Keratinocyte (primary cell): ENCODE measurements at regions not wholly inside any gene's neighbourhood (a gene's known extent, or its start where the extent isn't known, plus 50 kb on each side); places are given as distances from the start of the nearest gene placed in this dataset.
"Not testable (repeated sequence)": the region's sequence is repeated elsewhere in the genome, so short reads cannot be mapped to it uniquely, and the experiment has no call there.

Experiments used
- DNase-seq: peaks from one replicate; pipeline ENCODE4 v3.0.0-alpha.2; 2011; ENCODE audit warnings: low read depth, missing footprints, low spot score
- FAIRE-seq: peaks from 2 replicates; lab custom pipeline; 2011; peaks lifted over from hg19 to GRCh38; lab: Jason Lieb, UNC
- H2AFZ ChIP-seq: 2 replicates; pipeline ENCODE4 v1.6.0; 2012; ENCODE audit warnings: low read length, control low read depth, inconsistent platforms; ENCODE audit not compliant: control insufficient read depth
- H3K27ac ChIP-seq: 2 replicates; pipeline ENCODE4 v1.5.1; 2011; ENCODE audit warnings: low read length; ENCODE audit not compliant: control insufficient read depth, insufficient read depth
- H3K27me3 ChIP-seq: 3 replicates; pipeline ENCODE4 v1.6.0; 2011; ENCODE audit warnings: low read length; ENCODE audit not compliant: control insufficient read depth, insufficient read depth; ENCODE audit errors: extremely low read depth
- H3K36me3 ChIP-seq, 2 experiments: 2 replicates in 1 of 2; 3 replicates in 1 of 2; pipeline ENCODE4 v1.5.1; 2011; ENCODE audit warnings: low read length in 2 of 2, mild to moderate bottlenecking in 1 of 2; ENCODE audit not compliant: control insufficient read depth in 2 of 2, insufficient read depth in 2 of 2; ENCODE audit errors: extremely low read depth in 1 of 2
- H3K4me1 ChIP-seq: 3 replicates; pipeline ENCODE4 v1.5.1; 2011; ENCODE audit warnings: low read length; ENCODE audit not compliant: control insufficient read depth, insufficient read depth; ENCODE audit errors: extremely low read depth
- H3K4me2 ChIP-seq: 3 replicates; pipeline ENCODE4 v1.6.0; 2011; ENCODE audit warnings: low read depth, low read length; ENCODE audit not compliant: control insufficient read depth, insufficient read depth; ENCODE audit errors: extremely low read depth
- H3K4me3 ChIP-seq, 3 experiments: fragments of 200-600 bp in 1 of 3; sonication (generic) in 1 of 3; 2 replicates in 2 of 3; 3 replicates in 1 of 3; pipeline ENCODE4 v1.5.1; 2011 to 2016; ENCODE audit warnings: low read length in 3 of 3, mild to moderate bottlenecking in 3 of 3, control low read depth in 2 of 3, inconsistent platforms in 1 of 3, low read depth in 1 of 3, mixed read lengths in 1 of 3, mixed run types in 1 of 3, moderate library complexity in 1 of 3; ENCODE audit not compliant: control insufficient read depth in 2 of 3, insufficient read depth in 2 of 3; ENCODE audit errors: extremely low read depth in 1 of 3
- H3K79me2 ChIP-seq: 2 replicates; pipeline ENCODE4 v1.6.0; 2012; ENCODE audit warnings: low read length; ENCODE audit not compliant: control insufficient read depth, insufficient read depth
- H3K9ac ChIP-seq: 3 replicates; pipeline ENCODE4 v1.6.0; 2011; ENCODE audit warnings: low read length; ENCODE audit not compliant: control insufficient read depth, insufficient read depth; ENCODE audit errors: extremely low read depth
- H3K9me1 ChIP-seq: 3 replicates; pipeline ENCODE4 v1.6.0; 2011; ENCODE audit warnings: low read length; ENCODE audit not compliant: control insufficient read depth, insufficient read depth; ENCODE audit errors: extremely low read depth
- H3K9me3 ChIP-seq: 2 replicates; pipeline ENCODE4 v1.5.1; 2012; ENCODE audit warnings: low read depth, low read length; ENCODE audit not compliant: control insufficient read depth
- H4K20me1 ChIP-seq: 3 replicates; pipeline ENCODE4 v1.6.0; 2011; ENCODE audit warnings: low read length; ENCODE audit not compliant: control insufficient read depth, insufficient read depth; ENCODE audit errors: extremely low read depth
- dilution Hi-C: fragments of 300-500 bp; cut with MboI; formaldehyde crosslinking; loops from one replicate; pipeline ENCODE4 v1.7.0; 2020; ENCODE audit warnings: low sequenced_read_pairs; ENCODE audit not compliant: extremely low pct_ligation_motif_present

GRCh38 chr2:111309231-111310075 is 188.7 kb downstream of the BCL2L11 start:
- H3K4me1 ChIP-seq, H3K27me3 ChIP-seq, H3K9ac ChIP-seq, DNase-seq, H3K27ac ChIP-seq, H3K9me3 ChIP-seq, H3K79me2 ChIP-seq, H3K9me1 ChIP-seq, H2AFZ ChIP-seq, H3K36me3 ChIP-seq, H3K4me2 ChIP-seq, FAIRE-seq, H4K20me1 ChIP-seq, H3K4me3 ChIP-seq, dilution Hi-C loops: not testable (repeated sequence)

- H3K9me1 ChIP-seq, FAIRE-seq, H3K27ac ChIP-seq, H3K36me3 ChIP-seq, H3K27me3 ChIP-seq, H3K4me3 ChIP-seq, H3K9me3 ChIP-seq, DNase-seq, H3K4me1 ChIP-seq, H3K9ac ChIP-seq, H2AFZ ChIP-seq, H4K20me1 ChIP-seq, H3K4me2 ChIP-seq, H3K79me2 ChIP-seq, dilution Hi-C loops: not testable (repeated sequence)
These were observed 189.7 kb downstream of the BCL2L11 start for GRCh38 chr2:111310395-111310794.

GRCh38 chr2:111311568-111311967 is 190.9 kb downstream of the BCL2L11 start:
- H3K36me3 ChIP-seq, H3K9me3 ChIP-seq, H3K4me3 ChIP-seq, H3K27ac ChIP-seq, DNase-seq, FAIRE-seq, dilution Hi-C loops, H3K9ac ChIP-seq, H3K27me3 ChIP-seq, H4K20me1 ChIP-seq, H3K4me2 ChIP-seq, H2AFZ ChIP-seq, H3K4me1 ChIP-seq, H3K9me1 ChIP-seq, H3K79me2 ChIP-seq: not testable (repeated sequence)

- H3K9ac ChIP-seq, H2AFZ ChIP-seq, DNase-seq, FAIRE-seq, H3K9me1 ChIP-seq, H3K27ac ChIP-seq, H3K9me3 ChIP-seq, H3K4me2 ChIP-seq, H4K20me1 ChIP-seq, H3K27me3 ChIP-seq, H3K4me1 ChIP-seq, dilution Hi-C loops, H3K36me3 ChIP-seq, H3K4me3 ChIP-seq, H3K79me2 ChIP-seq: not testable (repeated sequence)
These were observed 192.3 kb downstream of the BCL2L11 start for GRCh38 chr2:111312897-111313607.

- DNase-seq, FAIRE-seq, H3K4me2 ChIP-seq, H3K27me3 ChIP-seq, H3K9me3 ChIP-seq, H3K9ac ChIP-seq, H3K4me1 ChIP-seq, H3K36me3 ChIP-seq, H3K27ac ChIP-seq, H3K79me2 ChIP-seq, H3K9me1 ChIP-seq, dilution Hi-C loops, H3K4me3 ChIP-seq, H2AFZ ChIP-seq, H4K20me1 ChIP-seq: not testable (repeated sequence)
These were observed 193.0 kb downstream of the BCL2L11 start for GRCh38 chr2:111313711-111314110.
